ENCODE measurements at regions not wholly inside any gene's neighbourhood (a gene's known extent, or its start where the extent isn't known, plus 50 kb on each side); places are given as distances from the start of the nearest gene placed in this dataset.
"Not testable (repeated sequence)": the region's sequence is repeated elsewhere in the genome, so short reads cannot be mapped to it uniquely, and the experiment has no call there.

DNA sequence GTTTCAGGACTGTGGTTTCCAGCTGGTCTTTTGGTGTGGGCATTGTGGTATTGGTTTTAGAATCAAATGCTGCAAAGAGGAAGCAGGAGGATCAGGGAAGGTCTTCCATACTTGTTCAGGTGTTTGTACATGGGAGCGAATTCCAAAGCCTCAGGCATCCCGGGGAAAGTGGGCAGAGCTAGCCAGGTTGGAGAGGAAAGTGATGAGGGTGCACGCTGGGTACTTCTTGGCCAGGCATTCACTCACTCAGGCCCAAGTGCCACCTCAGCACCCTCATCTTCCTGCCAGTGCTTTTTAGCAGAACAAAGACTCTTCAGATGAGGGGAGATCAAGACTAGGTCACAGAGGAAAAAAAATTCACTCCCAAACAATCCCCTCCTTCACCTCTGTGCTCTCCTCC is 241.1 kb upstream of the TBX18 start:
- DNase-seq: no peak

DNA sequence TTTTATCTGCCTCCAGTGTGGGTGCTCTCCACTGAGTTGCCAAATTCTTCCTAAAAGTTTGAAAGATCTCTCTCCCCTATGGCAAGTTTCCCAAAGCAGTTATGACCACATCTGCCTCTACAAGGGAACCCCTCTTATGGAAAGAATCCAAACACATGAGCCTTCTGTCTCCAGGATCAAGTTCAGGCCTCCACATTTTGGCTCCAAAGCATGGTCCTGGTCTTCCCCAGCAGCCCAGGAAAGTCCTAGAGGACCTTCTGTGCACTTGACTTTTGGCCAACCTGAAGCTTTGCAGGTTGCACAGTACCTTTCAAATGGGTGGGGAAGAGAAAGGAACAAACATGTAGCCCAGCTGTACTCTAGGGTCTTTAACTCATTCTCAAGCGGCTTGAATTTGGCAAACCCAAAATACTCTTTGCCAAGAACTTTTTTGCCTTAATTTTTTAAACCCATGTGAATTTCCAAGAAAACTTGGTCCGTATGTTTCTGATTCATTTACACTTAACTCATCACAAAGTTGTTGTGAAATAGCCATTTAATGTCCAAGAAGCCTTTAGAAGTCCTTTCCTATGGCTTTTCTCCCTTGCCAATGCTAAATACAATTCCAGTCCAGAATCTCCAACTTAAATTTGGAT is 240.1 kb upstream of the TBX18 start:
- DNase-seq: no peak

DNA sequence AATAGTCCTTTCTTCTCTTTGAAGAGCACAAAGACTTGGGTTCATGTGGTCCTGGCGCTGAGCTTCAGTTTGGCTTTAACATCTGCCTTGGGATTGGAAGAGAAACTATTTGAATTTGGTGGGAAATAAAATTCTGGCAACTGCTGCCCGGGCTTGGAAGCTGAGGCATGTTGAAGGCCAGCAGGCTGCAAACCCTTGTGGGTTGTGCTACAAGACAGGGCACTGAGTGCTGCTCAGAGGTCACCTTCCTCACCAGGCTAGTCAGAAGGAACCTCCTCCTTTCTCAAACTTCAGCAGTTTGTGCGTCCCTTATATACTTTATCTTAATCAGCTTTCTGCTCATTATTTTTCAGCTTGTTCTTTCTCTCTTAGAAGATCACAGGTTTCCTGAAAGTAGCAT is 238.4 kb upstream of the TBX18 start:
- no peak for DNase-seq

DNA sequence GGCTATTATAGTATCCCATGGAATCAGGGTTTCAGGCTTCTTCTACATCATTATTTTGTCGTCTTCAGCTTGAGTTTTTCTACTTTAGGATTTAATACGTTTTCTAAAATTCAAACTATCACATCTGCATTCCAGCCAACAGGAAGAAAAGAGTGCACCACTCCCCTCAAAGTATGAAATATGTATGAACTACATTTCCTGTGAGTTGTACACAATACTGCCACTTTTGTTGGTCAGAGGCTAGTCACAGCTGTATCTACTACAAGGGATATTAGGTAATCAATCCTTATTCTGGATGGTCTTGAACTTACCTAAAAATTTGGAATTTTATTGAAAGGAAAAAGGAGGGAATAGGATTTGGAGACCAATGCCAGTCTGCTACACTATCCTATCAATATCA is 235.6 kb upstream of the TBX18 start:
- DNase-seq: no peak

DNA sequence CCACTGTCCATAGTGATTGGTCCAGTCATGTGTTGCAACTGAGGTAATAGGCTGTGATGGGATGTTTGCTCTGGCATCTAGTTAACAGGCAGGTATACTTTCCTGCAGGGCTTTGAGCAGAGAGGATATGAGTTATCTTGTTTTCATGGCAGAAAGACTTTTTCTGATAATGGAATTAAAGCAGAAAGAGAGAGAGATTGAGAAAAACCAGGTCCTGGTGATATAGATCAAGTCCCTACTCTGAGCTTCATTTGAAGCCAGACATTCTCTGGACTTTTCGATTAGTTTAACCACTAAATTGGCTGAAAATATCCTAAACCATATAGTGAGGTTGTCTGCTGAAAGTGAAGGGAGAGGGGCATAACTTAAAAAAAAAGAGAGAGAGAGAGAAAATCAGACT is 233.8 kb upstream of the TBX18 start:
- DNase-seq: no peak

DNA sequence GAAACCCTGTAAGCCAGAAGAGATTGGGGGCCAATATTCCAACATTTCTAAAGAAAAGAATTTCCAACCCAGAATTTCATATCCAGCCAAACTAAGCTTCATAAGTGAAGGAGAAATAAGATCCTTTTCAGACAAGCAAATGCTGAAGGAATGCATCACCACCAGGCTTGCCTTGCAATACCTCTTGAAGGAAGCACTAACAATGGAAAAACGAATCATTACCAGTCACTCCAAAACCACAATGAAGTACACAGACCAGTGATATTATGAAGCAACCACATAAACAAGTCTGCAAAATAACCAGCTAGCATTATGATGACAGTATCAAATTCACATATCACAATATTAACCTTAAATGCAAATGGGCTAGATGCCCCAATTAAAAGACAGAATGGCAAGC is 224.4 kb upstream of the TBX18 start:
- not testable (repeated sequence) for DNase-seq

DNA sequence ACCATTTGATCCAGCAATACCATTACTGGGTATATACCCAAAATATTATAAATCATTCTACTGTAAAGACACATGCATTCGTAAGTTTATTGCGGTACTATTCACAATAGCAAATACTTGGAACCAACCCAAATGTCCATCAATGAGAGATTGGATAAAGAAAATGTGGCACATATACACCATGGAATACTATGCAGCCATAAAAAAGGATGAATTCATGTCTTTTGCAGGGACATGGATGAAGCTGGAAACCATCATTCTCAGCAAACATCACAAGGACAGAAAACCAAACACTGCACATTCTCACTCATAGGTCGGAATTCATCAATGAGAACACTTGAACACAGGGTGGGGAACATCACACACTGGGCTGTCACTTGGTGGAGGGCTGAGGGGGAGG is 221.1 kb upstream of the TBX18 start:
- not testable (repeated sequence) for DNase-seq

DNA sequence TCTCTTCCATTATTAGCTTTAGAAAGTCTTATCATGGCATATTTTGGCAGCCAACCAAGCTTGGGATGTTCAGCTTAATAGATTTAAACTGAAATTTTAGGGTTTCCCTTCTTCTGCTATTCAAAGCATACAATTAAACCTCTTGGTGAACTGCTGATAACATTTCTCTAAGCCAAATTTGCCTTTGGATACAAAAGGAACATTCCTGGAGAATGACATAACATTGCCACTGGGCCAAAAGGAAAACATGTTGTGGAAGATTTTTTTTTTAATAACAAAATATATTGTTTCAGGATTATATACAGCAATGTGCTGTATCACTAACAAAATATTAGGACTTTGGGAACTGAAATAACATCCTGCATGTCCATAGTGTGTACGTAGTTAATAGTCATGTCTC is 215.1 kb upstream of the TBX18 start:
- no peak for DNase-seq

DNA sequence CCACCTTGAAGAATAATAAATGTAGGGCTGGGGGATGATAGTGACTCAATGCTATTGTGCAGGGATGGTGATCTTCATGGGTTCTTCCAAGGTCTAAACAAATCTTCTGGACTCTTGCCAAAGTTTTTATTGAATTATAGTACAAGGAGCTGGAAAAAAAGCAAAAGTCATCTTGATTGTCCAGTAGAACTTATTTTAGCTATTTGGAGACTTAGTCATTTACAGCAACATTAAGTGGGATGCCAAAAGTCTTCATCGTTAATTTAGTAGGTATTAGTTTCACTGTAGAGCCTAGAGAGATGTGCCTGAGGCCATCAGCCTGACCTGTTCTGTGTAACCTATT is 212.9 kb upstream of the TBX18 start:
- DNase-seq: no peak

DNA sequence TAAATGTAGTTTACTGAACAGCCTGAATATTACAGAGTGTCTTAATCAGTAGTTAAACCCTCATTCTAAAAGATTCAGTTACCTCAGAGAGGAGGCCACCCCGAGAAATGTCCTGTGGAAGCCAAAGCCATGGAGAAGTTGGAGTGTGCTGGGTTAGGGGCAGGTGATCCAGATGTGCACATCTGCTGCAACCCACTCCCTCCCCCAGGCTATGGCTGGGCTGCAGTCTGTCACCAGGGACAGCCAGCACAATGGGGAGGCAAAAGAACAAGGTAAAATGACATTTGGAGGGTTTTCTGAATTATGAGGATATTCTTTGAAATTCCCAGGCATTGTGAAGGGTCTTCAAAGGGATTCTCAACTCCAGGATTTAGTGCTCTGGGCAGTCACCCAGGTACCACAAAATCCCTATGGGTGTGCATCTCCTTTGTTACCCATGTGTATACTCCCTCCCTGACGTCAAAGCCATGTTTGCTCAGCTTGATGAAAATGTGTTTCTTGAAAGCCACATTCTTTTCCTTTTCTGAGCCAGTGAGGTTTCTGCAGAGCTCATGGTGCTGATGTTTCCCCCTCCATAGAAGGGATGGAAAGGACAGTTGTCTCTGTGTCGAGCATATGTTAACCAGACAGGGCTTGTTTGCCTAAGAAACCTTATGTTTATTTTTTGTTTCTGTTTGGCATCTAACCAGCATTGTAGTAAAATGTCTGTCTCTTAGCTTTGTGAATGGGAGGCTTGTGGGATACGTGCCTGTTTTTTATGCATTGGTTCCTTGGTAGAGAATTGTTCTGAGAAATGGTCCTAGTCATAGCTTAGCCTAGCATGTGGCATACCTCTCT is 212.3 kb upstream of the TBX18 start:
- no peak for DNase-seq

DNA sequence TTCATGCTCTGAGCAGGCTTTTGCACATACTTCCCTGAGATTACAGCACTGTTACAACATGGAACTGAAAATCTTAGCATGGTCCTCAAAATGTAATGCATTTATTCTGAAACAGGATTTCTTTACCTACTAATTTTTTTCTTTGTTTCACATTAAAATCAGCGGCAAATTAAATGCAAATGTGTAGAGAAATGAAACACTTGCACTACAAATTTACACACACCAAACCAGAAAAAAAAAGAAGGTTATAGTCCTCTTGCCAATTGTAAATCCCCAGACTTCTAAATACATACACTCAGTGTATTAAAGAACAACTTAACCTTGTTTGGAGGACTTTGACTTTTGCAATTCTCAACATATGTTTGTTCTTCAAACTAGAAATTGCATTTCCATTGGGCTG is 210.9 kb upstream of the TBX18 start:
- no peak for DNase-seq

DNA sequence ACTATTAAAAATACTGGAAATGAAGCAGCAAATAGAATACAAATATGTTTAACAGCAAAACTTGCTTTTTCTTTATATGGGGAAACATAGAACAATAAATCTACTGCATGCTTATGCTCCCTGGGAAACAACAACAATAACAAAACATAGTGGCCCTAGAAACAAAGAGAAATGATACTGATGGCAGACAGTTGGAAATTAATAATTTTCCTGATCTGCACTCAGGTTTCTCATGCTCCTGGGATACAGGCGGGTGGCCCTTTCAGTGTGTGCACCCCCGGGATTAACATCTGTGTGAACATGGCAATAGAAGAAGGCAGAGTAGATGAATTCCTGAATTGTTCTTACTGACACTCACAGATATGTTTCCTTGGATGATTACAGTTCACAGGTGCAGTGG is 209.2 kb upstream of the TBX18 start:
- no peak for DNase-seq

DNA sequence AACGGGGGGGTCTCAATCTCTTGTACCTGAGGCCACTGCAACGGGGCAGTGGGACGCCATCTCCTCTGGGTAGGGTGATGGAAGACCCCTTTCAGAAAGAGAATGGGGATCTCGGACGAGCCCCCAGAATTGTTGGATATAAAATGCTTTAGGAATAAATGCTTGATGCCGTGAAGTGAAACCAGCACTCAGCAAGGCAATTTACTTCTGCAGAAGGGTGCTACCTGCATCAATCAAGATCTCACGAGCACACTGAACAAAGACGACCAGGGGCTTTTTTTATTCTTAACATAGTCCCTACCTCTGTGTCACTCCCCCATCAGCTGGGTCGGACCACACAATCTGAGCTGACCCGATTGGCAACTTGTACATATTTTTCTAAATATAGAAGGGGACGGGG is 203.6 kb upstream of the TBX18 start:
- DNase-seq: no peak

DNA sequence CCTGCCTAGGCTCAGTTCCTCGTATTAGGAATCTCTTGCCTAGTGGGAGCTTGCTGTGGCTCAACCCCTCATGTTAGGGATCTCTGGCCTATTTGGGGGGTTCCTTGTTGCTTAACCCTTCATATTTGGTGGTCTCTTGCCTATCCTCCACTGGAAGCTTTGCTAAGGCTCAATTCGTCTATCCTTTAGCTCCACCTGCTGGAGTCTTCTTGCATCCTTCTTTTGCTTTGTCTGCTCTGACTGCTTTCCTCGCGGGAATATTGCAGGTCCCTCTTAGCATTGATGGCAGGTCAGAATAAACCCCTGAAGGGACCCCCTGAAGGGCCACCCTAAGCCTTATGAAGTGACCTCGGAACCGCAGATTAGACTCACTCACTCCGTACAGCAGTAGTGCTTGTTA is 203.0 kb upstream of the TBX18 start:
- DNase-seq: no peak

DNA sequence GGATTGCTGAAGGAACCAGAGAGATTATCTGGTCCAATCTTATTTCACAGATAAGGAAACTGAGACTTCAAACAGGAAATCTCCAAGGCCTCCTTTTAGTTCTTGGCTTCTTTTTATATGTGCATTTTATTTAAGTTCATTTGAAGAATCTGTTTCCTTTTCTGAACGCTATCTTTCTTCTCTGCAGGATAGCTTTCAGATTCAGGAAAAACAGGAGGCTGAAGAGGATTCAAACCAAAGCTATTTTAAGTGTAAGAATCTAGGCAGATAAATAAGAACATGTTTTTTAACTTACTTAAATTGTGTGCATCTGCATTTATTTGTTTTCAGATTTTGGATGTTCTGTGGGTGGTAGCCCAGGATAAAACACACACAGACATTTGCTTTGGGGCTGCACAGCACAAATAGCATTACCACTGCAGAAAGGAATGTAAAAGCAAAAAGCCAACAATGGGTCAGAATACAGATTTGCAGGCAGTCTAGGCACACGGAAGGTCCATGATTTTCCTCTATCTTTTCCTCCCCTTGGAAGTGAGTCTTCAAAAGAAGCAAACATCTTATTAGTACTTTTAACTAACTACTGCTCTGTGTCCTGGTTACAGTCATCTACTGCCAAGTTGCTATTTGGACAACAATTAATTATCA is 188.8 kb upstream of the TBX18 start:
- no peak for DNase-seq

DNA sequence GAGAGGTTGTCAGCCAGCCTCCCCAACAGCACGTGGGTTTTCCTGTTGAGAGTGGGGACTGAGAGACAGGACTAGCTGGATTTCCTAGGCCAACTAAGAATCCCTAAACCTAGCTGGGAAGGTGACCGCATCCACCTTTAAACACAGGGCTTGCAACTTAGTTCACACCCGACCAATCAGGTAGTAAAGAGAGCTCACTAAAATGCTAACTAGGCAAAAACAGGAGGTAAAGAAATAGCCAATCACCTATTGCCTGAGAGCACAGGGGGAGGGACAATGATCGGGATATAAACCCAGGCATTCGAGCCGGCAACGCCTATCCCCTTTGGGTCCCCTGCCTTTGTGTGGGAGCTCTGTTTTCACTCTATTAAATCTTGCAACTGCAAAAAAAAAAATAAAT is 180.5 kb upstream of the TBX18 start:
- not testable (repeated sequence) for DNase-seq

DNA sequence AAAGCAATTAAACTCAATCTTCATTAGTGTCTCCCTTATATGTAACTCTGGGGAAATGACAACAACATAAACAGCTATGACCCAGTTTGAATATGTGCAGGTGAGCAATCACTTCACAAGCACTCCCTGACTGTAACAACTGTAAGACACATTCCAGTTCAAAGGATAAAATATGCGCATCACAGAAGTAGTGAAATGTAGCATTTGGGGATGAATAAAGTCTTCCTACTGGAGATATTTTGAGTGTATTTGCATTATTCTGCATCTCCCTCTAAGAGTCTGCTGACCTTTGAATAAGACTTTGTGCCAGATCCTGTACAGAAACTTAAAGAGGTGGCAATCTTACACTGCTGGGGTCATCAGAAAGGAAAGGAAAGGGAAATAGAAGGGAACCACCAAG is 179.5 kb upstream of the TBX18 start:
- DNase-seq: no peak

DNA sequence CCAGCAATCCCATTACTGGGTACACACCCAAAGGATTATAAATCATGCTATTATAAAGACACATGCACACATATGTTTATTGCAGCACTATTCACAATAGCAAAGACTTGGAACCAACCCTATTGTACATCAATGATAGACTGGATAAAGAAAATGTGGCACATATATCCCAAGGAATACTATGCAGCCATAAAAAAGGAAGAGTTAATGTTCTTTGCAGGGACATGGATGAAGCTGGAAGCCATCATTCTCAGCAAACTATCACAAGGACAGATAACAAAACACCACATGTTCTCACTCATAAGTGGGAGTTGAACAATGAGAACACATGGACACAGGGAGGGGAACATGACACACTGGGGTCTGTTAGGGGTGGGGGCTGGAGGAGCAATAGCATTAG is 177.2 kb upstream of the TBX18 start:
- DNase-seq: not testable (repeated sequence)

DNA sequence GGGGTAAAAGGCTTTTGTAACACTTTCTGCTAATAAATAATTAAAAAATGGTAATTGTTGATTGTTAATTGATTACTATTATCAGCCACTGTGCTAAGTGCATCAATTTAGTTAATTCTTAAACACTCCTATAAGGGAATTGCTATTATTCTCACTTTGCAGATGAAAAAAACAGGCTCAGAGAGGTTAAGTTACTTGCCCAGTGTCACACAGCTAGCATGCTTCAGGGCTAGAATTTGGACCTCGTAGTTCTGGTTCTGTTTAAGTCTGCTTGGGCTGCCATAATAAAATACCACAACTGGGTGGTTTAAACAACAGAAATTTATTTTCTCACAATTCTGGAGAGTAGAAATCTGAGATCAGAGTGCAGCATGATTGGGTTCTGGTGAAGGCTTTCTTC is 164.8 kb upstream of the TBX18 start:
- DNase-seq: no peak

DNA sequence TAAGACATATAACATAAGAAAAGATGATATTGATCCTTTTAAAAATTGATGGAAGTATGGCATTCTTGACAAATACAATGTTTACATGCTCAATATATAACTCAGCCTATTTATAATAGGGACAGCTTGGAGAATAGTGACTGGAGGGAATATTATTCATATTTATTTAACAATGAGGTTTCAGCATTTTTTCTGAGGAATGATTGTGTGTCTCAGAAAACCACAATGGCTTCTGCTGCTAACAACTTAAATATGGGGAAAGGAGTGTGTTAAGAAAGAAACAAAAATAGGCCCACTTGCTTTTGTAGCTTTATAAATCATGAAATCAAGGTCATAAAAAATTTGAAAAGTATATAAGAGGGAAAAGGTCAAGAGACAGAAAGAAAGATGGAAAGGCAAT is 163.2 kb upstream of the TBX18 start:
- no peak for DNase-seq

DNA sequence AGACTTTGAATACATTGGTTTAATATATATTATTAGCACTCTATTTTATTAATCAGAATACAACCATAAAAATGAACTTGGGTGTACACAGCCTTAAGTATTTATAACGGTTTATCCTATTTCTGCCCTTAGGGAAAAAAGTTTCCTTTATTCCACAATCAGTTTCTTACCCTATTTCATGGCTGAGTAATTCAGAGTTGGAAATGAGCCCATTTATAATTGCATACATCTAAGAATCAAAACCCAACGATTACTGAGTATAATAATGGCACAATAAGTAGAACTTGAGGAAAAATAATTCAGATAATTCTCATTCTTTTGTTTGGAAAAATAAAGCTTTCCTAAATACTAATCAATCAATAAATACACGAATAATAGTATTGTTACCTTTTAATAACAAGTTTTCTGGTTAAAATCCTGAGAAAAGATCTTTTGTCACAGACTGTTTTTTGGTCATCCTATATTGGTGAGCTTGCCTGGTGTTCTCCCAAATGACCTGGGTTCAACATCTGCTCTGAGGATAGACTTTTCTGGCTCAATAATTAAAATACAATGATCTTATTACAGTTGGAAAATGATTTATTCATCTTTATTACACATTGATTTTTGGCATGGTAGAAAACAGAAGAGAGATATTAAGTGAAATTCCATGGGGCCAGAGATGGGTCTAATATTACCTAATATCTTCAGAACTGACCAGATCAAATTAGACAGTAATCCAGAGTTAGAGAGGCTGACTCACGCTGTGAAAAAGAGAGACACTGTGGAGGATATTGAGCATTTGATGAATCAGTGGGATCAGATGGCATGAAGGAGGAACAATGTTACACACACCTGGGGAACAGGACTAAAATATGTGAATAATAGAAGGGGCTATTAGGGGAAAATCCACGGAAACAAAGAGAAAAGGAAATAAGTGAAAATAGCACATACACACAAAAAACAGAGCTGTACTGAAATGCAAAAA is 162.1 kb upstream of the TBX18 start:
- no peak for DNase-seq

DNA sequence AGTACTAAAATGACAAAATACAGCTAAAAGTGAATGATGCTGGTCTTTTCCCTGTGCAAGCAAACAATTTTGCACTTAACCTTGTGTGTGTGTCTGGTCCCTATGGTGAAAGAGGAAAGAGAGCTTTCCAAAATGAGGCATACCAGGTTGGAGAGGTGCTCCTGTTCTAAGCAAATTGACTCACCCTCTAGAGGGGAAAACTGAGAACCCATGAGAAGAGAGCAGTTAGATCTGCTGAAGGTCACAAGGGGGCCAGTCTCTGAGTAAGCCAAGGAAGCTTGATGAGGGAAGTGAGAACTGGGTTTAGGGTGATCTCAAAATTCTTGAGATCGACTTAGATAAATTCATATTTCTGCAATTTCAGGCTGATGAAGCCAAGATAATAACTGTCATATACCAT is 157.5 kb upstream of the TBX18 start:
- DNase-seq: no peak

DNA sequence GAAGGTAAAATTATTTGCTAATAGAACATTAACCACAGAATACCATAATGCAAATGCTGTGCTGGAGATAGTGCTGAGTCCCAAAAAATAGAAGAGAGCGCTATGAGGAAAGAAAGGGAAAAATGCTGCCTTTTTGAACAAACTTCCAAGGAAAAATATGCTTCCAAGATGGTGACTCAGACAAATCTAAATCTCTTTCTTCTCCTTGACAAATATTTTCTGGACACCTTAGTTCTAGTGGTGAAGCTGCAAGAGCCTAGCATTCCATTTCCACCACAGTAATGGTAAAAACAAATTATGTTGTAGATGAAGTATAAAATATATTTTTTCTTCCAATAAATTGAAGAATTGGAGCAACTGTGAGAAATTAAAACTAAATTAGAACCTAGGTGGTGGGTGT is 155.6 kb upstream of the TBX18 start:
- no peak for DNase-seq

Data from T-helper 9 cell (primary cell).